ENCODE measurements at regions not wholly inside any gene's neighbourhood (a gene's known extent, or its start where the extent isn't known, plus 50 kb on each side); places are given as distances from the start of the nearest gene placed in this dataset.

DNA sequence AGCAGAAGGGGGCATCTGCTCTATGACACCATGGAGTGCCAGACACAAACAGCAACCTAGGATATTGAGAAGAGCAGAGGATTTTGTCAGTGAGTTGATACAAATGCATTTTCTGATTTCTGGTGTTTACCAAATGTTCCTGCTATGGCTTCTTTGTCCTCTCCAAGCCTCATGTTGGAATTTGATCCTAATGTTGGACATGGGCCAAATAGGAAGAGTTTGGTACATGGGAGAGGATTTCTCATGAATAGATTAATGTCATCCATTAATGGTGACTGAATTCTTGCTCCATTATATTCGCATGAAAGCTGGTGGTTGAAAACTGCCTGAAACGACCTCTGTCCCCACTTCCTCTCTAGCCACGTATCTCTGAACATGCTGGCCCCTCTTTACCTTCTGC lies 1002.2 kb upstream of the FLRT2 start:
- intact Hi-C loops (cut with DNase I, micrococcal nuclease), result no loop called here
- Mint-ChIP-seq H3K4me1 (ENCODE audit: low read depth) (no peaks in the 10 kb centered on the region), H3K4me3 (no peak overlapping the region), H3K9me3 (peaks cover 5% of the 10 kb centered on the region), H3K27ac (no peak overlapping the region), H3K27me3 (no peaks in the 10 kb centered on the region), H3K36me3 (ENCODE audit: low read depth) (no peaks in the 10 kb centered on the region)
- Histone ChIP-seq H3K27ac (ENCODE audit: low read depth in 1 of 2, low read length in 2 of 2) (no peak overlapping the region), H3K27me3 (ENCODE audit: control insufficient read depth in 1 of 2, insufficient read depth in 2 of 2, low read length in 2 of 2) (no peaks in the 10 kb centered on the region), H3K4me1 (ENCODE audit: insufficient read depth, low read length) (no peaks in the 10 kb centered on the region), H3K9me3 (ENCODE audit: control insufficient read depth in 1 of 2, insufficient read depth in 1 of 2, low read length in 2 of 2) (no peaks in the 10 kb centered on the region), H3K4me3 (ENCODE audit: low read length) (no peak overlapping the region), H3K36me3 (ENCODE audit: insufficient read depth, low read length) (no peaks in the 10 kb centered on the region)
- CTCF ChIA-PET, result no interaction called here
- DNase-seq (no peak), ATAC-seq (ENCODE audit: poor library complexity) (no peak)
- TF ChIP-seq, protein P1, sequence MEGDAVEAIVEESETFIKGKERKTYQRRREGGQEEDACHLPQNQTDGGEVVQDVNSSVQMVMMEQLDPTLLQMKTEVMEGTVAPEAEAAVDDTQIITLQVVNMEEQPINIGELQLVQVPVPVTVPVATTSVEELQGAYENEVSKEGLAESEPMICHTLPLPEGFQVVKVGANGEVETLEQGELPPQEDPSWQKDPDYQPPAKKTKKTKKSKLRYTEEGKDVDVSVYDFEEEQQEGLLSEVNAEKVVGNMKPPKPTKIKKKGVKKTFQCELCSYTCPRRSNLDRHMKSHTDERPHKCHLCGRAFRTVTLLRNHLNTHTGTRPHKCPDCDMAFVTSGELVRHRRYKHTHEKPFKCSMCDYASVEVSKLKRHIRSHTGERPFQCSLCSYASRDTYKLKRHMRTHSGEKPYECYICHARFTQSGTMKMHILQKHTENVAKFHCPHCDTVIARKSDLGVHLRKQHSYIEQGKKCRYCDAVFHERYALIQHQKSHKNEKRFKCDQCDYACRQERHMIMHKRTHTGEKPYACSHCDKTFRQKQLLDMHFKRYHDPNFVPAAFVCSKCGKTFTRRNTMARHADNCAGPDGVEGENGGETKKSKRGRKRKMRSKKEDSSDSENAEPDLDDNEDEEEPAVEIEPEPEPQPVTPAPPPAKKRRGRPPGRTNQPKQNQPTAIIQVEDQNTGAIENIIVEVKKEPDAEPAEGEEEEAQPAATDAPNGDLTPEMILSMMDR (IDR thresholded peaks at IDR 0.05), result no peak
- POLR2A ChIA-PET, result no interaction called here

- Mint-ChIP-seq H3K27ac (no peak overlapping the region), H3K4me3 (no peak overlapping the region), H3K27me3 (no peaks in the 10 kb centered on the region), H3K9me3 (peaks cover 6% of the 10 kb centered on the region), H3K36me3 (ENCODE audit: low read depth) (no peaks in the 10 kb centered on the region), H3K4me1 (ENCODE audit: low read depth) (no peaks in the 10 kb centered on the region)
- H3K36me3 ChIP-seq (ENCODE audit: insufficient read depth, low read length), result no peaks in the 10 kb centered on the region
- ChIA-PET POLR2A (no interaction called here), CTCF (no interaction called here)
- ATAC-seq (ENCODE audit: poor library complexity) (no peak), DNase-seq (no peak)
- no peaks in the 10 kb centered on the region for H3K4me1 ChIP-seq (ENCODE audit: insufficient read depth, low read length)
- H3K27ac ChIP-seq (ENCODE audit: low read depth in 1 of 2, low read length in 2 of 2), result no peak overlapping the region
- H3K9me3 ChIP-seq (ENCODE audit: control insufficient read depth in 1 of 2, insufficient read depth in 1 of 2, low read length in 2 of 2), result no peaks in the 10 kb centered on the region
- no peaks in the 10 kb centered on the region for H3K27me3 ChIP-seq (ENCODE audit: control insufficient read depth in 1 of 2, insufficient read depth in 2 of 2, low read length in 2 of 2)
- intact Hi-C loops (cut with DNase I, micrococcal nuclease), result no loop called here
- H3K4me3 ChIP-seq (ENCODE audit: low read length), result no peak overlapping the region
- TF ChIP-seq, protein P1 (IDR thresholded peaks at IDR 0.05), result no peak
Observed at GRCh38 chr14:84532016-84532415, 997.9 kb upstream of the FLRT2 start.

DNA sequence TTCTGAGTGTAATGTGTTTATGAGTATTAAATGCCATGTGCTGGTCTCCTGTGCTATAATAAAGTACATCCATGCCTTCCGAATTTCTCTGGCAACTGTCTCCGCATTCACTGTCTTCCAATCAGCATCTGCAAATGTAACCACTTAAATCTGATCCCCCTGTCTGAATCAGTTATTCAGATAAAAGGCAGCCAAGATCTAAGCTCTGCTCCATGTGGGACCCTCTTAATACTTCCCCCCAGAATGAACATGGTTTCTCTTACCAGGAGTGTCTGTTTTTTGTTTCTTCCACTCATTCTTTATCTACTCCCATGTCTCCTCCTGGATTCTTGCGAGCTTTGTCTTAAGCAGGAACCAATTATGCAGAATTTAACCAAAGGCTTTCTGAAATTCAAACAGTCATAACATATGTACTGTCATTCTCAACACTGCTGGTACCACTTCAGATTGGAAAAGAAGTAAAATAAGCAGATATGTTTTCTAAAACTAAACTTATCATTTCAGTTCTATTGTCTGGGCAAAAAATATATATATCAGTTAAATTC lies 996.7 kb upstream of the FLRT2 start:
- no peak for DNase-seq

More for the DNA sequence above, 996.7 kb upstream of the FLRT2 start:
- Histone ChIP-seq H3K9me3 (ENCODE audit: control insufficient read depth in 1 of 2, insufficient read depth in 1 of 2, low read length in 2 of 2) (no peaks in the 10 kb centered on the region), H3K27ac (ENCODE audit: low read depth in 1 of 2, low read length in 2 of 2) (no peak overlapping the region), H3K4me1 (ENCODE audit: insufficient read depth, low read length) (no peaks in the 10 kb centered on the region), H3K27me3 (ENCODE audit: control insufficient read depth in 1 of 2, insufficient read depth in 2 of 2, low read length in 2 of 2) (no peaks in the 10 kb centered on the region), H3K36me3 (ENCODE audit: insufficient read depth, low read length) (no peaks in the 10 kb centered on the region), H3K4me3 (ENCODE audit: low read length) (no peak overlapping the region)
- POLR2A ChIA-PET, result no interaction called here
- Mint-ChIP-seq H3K36me3 (ENCODE audit: low read depth) (no peaks in the 10 kb centered on the region), H3K4me3 (no peak overlapping the region), H3K9me3 (peaks cover 6% of the 10 kb centered on the region), H3K27me3 (no peaks in the 10 kb centered on the region), H3K4me1 (ENCODE audit: low read depth) (no peaks in the 10 kb centered on the region), H3K27ac (no peak overlapping the region)
- TF ChIP-seq, protein P1 (IDR thresholded peaks at IDR 0.05), result no peak
- CTCF ChIA-PET, result no interaction called here
- intact Hi-C loops (cut with DNase I, micrococcal nuclease), result no loop called here
- ATAC-seq (ENCODE audit: poor library complexity), result no peak

Measured in CD4-positive, alpha-beta T cell (primary cell).